ENCODE measurements at regions not wholly inside any gene's neighbourhood (a gene's known extent, or its start where the extent isn't known, plus 50 kb on each side); places are given as distances from the start of the nearest gene placed in this dataset.

- TF ChIP-seq ETV1 (tag; conservative IDR thresholded peaks at IDR 0.05; ENCODE audit: low read depth) (no peak), FOSL1 (tag; conservative IDR thresholded peaks at IDR 0.05) (no peak), HDAC3 (IDR thresholded peaks at IDR 0.05; ENCODE audit: borderline replicate concordance, partially characterized antibody) (no peak), ZBTB12 (CRISPR knock-in tag; IDR thresholded peaks at IDR 0.05) (no peak), TCF3 (CRISPR knock-in tag; IDR thresholded peaks at IDR 0.05) (peak; percentile 91), ZNF184 (CRISPR knock-in tag; IDR thresholded peaks at IDR 0.05) (no peak), KDM2B (CRISPR knock-in tag; IDR thresholded peaks at IDR 0.05) (no peak), VEZF1 (CRISPR knock-in tag; IDR thresholded peaks at IDR 0.05) (peak; percentile 69), ZNF518B (CRISPR knock-in tag; IDR thresholded peaks at IDR 0.05) (no peak), SIN3A (IDR thresholded peaks at IDR 0.05; ENCODE audit: borderline replicate concordance in 2 of 2, control insufficient read depth in 1 of 2, low read depth in 2 of 2, low read length in 2 of 2) (no peak), GTF2B (IDR thresholded peaks at IDR 0.05; ENCODE audit: extremely low read depth, insufficient read length) (no peak), PML (IDR thresholded peaks at IDR 0.05; ENCODE audit: low read length) (0 out of 2 replicates have a peak, but pooled peaks have one; percentile 36), TAL1 (IDR thresholded peaks at IDR 0.05) (peak; percentile 84), ILK (tag; IDR thresholded peaks at IDR 0.05; ENCODE audit: borderline replicate concordance, low read depth) (no peak), RFX5 (IDR thresholded peaks at IDR 0.05; ENCODE audit: low read depth, low read length) (no peak), HMGXB4 (CRISPR knock-in tag; IDR thresholded peaks at IDR 0.05) (no peak), BCL6 (CRISPR knock-in tag; IDR thresholded peaks at IDR 0.05) (no peak), XRCC5 (IDR thresholded peaks at IDR 0.05; ENCODE audit: low read depth, low read length) (no peak), HNRNPK (IDR thresholded peaks at IDR 0.05; ENCODE audit: low read depth, low read length, poor library complexity, severe bottlenecking) (no peak), MECOM (CRISPR knock-in tag; IDR thresholded peaks at IDR 0.05) (no peak)
Measured at GRCh38 chr1:234750922-234751627, 141.1 kb upstream of the IRF2BP2 start (continued).

All from K562 (cell line).